ENCODE measurements at regions not wholly inside any gene's neighbourhood (a gene's known extent, or its start where the extent isn't known, plus 50 kb on each side); places are given as distances from the start of the nearest gene placed in this dataset.

GRCh38 chr6:8658416-8658815, 223.1 kb upstream of the SLC35B3 start:
- no peak overlapping the region for H3K4me3 Mint-ChIP-seq (ENCODE audit: unreplicated experiment)
- no peak for FAIRE-seq
- TF ChIP-seq CTCF (IDR thresholded peaks at IDR 0.05; ENCODE audit: insufficient read depth, low read depth, low read length) (no peak), EZH2 (IDR thresholded peaks at IDR 0.05; ENCODE audit: insufficient read depth, low read length) (no peak)
- Histone ChIP-seq H3K27me3 (ENCODE audit: insufficient read depth, low read length) (no peaks in the 10 kb centered on the region), H3K27ac (ENCODE audit: low read depth, low read length) (no peak overlapping the region), H3K4me2 (ENCODE audit: low read length) (no peak overlapping the region), H4K20me1 (ENCODE audit: insufficient read depth, low read length) (no peaks in the 10 kb centered on the region), H3K79me2 (ENCODE audit: insufficient read depth, low read length) (no peaks in the 10 kb centered on the region), H3K4me3 (ENCODE audit: insufficient read depth, low read depth, low read length) (no peak overlapping the region), H3K9ac (ENCODE audit: low read length) (no peak overlapping the region), H2AFZ (ENCODE audit: low read depth, low read length) (no peak overlapping the region), H3K36me3 (ENCODE audit: insufficient read depth, low read length) (no peaks in the 10 kb centered on the region), H3K4me1 (ENCODE audit: insufficient read depth, low read length) (no peaks in the 10 kb centered on the region), H3K9me3 (ENCODE audit: insufficient read depth, low read depth, low read length) (no peaks in the 10 kb centered on the region)
- H3K27me3 Mint-ChIP-seq (ENCODE audit: low read depth, unreplicated experiment): peaks cover 1% of the 10 kb centered on the region
- H3K9me3 Mint-ChIP-seq (ENCODE audit: unreplicated experiment): no peaks in the 10 kb centered on the region
- H3K27ac Mint-ChIP-seq (ENCODE audit: unreplicated experiment): peak overlapping the region; percentile 53
- DNase-seq (ENCODE audit: low read depth): no peak
- no peaks in the 10 kb centered on the region for H3K36me3 Mint-ChIP-seq (ENCODE audit: low read depth, unreplicated experiment)
- H3K4me1 Mint-ChIP-seq (ENCODE audit: low read depth, unreplicated experiment): peaks cover 12% of the 10 kb centered on the region

GRCh38 chr6:8657522-8657921, 222.2 kb upstream of the SLC35B3 start:
- Histone ChIP-seq H3K4me2 (ENCODE audit: low read length) (no peak overlapping the region), H3K27me3 (ENCODE audit: insufficient read depth, low read length) (no peaks in the 10 kb centered on the region), H3K4me1 (ENCODE audit: insufficient read depth, low read length) (no peaks in the 10 kb centered on the region), H4K20me1 (ENCODE audit: insufficient read depth, low read length) (no peaks in the 10 kb centered on the region), H2AFZ (ENCODE audit: low read depth, low read length) (no peak overlapping the region), H3K9ac (ENCODE audit: low read length) (no peak overlapping the region), H3K79me2 (ENCODE audit: insufficient read depth, low read length) (no peaks in the 10 kb centered on the region), H3K4me3 (ENCODE audit: insufficient read depth, low read depth, low read length) (no peak overlapping the region), H3K9me3 (ENCODE audit: insufficient read depth, low read depth, low read length) (no peaks in the 10 kb centered on the region), H3K36me3 (ENCODE audit: insufficient read depth, low read length) (no peaks in the 10 kb centered on the region), H3K27ac (ENCODE audit: low read depth, low read length) (no peak overlapping the region)
- peaks cover 12% of the 10 kb centered on the region for H3K4me1 Mint-ChIP-seq (ENCODE audit: low read depth, unreplicated experiment)
- peak overlapping the region; percentile 48 for H3K27ac Mint-ChIP-seq (ENCODE audit: unreplicated experiment)
- H3K9me3 Mint-ChIP-seq (ENCODE audit: unreplicated experiment): no peaks in the 10 kb centered on the region
- DNase-seq (ENCODE audit: low read depth) (no peak), FAIRE-seq (no peak)
- TF ChIP-seq CTCF (IDR thresholded peaks at IDR 0.05; ENCODE audit: insufficient read depth, low read depth, low read length): no peak
- TF ChIP-seq EZH2 (IDR thresholded peaks at IDR 0.05; ENCODE audit: insufficient read depth, low read length): no peak
- H3K36me3 Mint-ChIP-seq (ENCODE audit: low read depth, unreplicated experiment): no peaks in the 10 kb centered on the region
- H3K4me3 Mint-ChIP-seq (ENCODE audit: unreplicated experiment): no peak overlapping the region
- peaks cover 1% of the 10 kb centered on the region for H3K27me3 Mint-ChIP-seq (ENCODE audit: low read depth, unreplicated experiment)

GRCh38 chr6:8655670-8656454, 220.5 kb upstream of the SLC35B3 start:
- H4K20me1 ChIP-seq (ENCODE audit: insufficient read depth, low read length): no peaks in the 10 kb centered on the region
- no peak overlapping the region for H2AFZ ChIP-seq (ENCODE audit: low read depth, low read length)
- no peaks in the 10 kb centered on the region for H3K79me2 ChIP-seq (ENCODE audit: insufficient read depth, low read length)
- peaks cover 3% of the 10 kb centered on the region for H3K9me3 ChIP-seq (ENCODE audit: insufficient read depth, low read depth, low read length)
- Mint-ChIP-seq H3K4me3 (ENCODE audit: unreplicated experiment) (no peak overlapping the region), H3K36me3 (ENCODE audit: low read depth, unreplicated experiment) (no peaks in the 10 kb centered on the region), H3K4me1 (ENCODE audit: low read depth, unreplicated experiment) (peaks cover 12% of the 10 kb centered on the region), H3K27ac (ENCODE audit: unreplicated experiment) (no peak overlapping the region), H3K27me3 (ENCODE audit: low read depth, unreplicated experiment) (no peaks in the 10 kb centered on the region), H3K9me3 (ENCODE audit: unreplicated experiment) (no peaks in the 10 kb centered on the region)
- H3K36me3 ChIP-seq (ENCODE audit: insufficient read depth, low read length): no peaks in the 10 kb centered on the region
- FAIRE-seq: no peak
- H3K4me1 ChIP-seq (ENCODE audit: insufficient read depth, low read length): no peaks in the 10 kb centered on the region
- no peak for TF ChIP-seq CTCF (IDR thresholded peaks at IDR 0.05; ENCODE audit: insufficient read depth, low read depth, low read length)
- no peak for TF ChIP-seq EZH2 (IDR thresholded peaks at IDR 0.05; ENCODE audit: insufficient read depth, low read length)
- no peak overlapping the region for H3K4me3 ChIP-seq (ENCODE audit: insufficient read depth, low read depth, low read length)
- no peaks in the 10 kb centered on the region for H3K27me3 ChIP-seq (ENCODE audit: insufficient read depth, low read length)
- H3K27ac ChIP-seq (ENCODE audit: low read depth, low read length): no peak overlapping the region
- H3K9ac ChIP-seq (ENCODE audit: low read length): no peak overlapping the region
- no peak for DNase-seq (ENCODE audit: low read depth)
- H3K4me2 ChIP-seq (ENCODE audit: low read length): no peak overlapping the region
